DMS 273 (cell line): ENCODE measurements at regions not wholly inside any gene's neighbourhood (a gene's known extent, or its start where the extent isn't known, plus 50 kb on each side); places are given as distances from the start of the nearest gene placed in this dataset.

Experiments used
- DNase-seq: peaks from one replicate; lab custom pipeline; 2025; ENCODE audit not compliant: unreplicated experiment; lab: John Stamatoyannopoulos, UW

DNA sequence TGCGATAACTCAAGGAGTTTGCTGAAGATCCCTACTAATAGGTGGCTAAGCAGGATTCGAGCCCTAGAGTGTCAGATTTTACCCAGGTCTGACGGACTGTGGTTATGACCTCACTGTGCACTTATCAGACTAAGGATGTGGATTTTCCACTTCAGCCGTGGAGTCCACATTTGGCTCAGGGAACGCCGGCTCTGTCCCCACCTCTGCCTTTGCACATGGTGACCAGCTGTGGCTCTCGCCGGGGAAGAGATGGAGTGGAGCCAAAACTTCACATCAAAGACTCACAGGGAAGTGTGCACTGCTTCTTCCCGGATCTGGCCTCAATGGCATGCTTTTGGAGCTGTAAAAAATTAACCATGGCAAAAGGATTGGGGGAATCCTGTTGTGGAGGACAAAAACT lies 249.3 kb upstream of the APCDD1 start:
- DNase-seq: peak; percentile 32

DNA sequence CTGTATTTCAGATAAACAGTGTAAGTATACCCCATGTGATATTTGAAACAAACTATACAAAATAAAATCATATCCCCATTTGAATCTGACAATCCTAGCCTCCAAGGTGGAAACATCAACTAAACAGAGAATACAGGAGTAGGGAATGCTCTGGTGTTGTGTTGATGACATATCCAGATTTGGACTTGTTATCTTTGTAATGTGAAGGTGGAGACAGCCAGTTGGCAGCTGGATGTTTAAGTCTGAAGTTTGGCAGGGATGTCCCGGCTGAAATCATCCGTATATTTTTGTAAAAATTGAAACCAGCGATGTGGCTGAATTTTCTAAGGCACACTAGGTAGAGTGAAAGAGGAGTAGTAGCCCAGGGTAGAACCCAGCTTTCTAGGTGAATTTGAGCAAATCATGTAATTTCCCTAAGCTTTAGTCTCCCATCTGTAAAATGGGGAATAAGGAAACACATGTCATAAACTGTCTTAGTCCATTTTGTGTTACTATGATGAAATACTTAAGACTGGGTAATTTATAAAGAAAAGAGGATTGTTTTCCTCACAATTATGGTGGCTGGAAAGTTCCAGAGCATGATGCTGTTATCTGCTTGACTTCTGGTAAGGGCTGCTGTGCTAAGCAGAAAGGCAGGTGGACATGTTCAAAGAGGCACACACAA lies 246.6 kb upstream of the APCDD1 start:
- no peak for DNase-seq

DNA sequence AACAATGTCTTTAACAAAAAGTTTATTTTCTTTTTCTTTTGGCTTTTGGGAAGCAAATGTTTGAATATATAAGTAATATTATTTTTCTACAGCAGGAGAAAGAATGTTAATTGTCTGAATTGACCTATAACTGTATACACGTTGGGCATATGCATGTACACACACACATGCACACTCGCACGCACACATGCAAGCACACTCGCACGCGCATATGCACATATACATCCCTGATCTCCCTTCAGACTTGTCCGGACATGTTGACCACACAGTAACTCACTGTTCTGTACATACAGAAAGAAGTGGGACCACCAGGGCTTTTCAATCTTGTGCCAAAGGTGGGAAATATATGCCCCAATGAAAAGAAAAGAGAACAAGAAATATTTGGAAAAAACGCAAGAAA lies 245.1 kb upstream of the APCDD1 start:
- no peak for DNase-seq

DNA sequence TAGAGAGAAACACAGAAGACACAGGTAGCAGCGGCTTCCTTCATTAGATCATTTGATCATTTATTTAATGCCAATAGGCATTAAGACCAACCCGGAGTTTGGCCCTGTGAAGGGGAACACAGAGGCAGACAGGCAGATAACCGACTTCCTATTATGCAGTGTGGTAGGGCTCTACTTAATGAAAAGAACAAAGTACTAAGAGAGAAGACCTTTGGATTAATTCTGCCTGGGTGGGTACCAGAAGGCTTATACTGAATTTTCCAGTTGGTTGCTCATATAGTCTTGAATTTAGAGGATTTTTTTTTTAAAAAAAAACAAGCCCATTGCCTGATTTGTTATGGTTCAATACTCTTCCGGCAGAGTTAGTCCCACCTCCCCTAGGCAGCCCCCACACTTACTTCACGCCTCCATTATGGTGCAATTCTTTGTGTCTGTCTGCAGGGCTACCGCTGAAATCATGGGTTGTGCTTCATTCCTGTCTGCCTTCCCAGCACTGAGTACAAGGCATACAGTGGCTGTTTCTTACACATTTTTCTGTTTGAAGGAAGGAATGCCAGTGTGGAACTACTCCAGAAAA lies 244.3 kb upstream of the APCDD1 start:
- no peak for DNase-seq

DNA sequence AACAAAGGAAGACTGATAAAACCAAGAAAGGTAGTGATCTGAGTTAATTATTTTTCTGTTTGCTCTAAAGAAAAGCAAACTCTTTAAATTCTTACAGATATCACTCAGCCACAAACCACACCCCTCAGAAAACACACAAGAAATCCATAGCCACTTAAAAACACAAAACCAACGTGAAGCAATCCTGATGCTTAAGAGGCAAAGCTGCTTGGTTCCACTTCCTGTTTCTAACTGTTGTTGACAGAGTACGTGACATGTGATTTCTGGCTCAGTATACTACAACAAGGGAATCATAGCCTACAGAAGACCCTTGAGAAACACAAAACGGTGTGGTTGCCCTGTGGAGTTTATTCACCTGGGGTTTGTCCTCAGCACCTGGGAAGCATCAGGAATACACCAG lies 240.9 kb upstream of the APCDD1 start:
- DNase-seq: no peak

DNA sequence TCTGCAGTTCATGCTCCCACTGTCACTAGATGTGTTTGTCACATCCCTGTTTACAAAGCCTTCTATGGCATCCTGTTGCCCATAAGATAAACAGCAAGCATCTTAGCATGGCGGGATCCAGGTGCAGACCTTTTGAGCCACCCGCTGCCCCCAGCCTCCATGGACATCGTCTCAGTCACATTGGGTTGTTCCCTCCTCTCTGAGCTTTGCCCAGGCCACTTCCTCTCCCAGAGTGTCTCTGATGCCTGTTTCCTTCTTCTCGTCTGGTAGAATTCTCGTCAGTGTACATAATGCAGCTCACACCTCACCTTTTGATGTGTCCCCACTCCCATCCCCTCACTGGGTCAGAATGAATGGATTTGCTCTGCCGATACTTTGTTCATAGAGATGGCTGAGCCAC lies 239.0 kb upstream of the APCDD1 start:
- DNase-seq: no peak

DNA sequence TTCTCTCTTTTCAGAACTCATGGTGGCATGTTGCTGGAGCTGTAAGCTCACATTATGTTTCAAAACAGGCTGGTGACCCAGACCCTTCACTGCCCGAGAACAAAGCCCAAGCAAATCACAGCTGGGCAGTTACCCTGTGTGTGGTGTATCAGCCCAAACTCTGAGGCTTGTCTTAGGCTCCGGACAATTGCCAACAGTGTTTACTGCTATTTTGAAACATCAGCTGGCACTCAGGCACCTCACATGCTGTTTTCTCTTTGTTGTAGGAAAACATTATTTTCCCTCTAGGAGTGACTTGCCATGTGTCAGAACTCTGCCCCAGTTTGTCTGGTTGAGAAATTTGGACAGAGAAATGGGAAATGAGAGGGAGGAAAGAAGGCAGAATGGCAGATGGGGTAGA lies 237.6 kb upstream of the APCDD1 start:
- DNase-seq: no peak

DNA sequence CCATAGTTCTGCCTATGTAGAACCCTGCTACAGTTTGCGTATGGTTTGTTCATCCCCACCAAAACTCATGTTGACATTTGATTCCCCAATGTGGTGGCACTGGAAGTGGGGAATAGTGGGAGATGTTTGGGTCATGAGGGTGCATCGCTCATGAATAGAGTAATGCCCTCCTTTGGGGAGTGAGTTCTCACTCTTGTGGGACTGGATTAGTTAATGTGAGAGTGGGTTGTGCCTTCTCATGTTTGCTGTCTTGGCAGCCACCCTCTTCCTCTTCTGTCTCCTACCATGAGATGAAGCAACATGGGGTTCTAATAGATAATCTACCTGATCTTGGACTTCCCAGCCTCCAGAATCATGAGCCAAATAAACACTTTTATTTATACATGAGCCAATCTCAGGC lies 237.2 kb upstream of the APCDD1 start:
- no peak for DNase-seq

DNA sequence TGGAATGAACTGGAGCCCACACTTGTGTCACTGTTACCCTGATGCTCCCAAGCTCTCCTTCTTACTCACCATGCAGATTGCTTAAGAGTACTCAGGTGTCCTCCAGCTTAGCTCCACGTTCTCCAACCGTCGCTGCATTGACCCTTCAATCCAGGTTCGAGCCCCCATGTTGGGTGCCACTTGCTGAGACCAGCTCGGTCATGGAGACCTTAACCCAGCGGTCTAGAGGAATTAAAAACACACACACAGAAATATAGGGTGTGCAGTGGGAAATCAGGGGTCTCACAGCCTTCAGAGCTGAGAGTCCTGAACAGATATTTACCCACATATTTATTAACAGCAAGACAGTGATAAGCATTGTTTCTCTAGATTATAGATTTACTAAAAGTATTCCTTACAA lies 229.1 kb upstream of the APCDD1 start:
- DNase-seq: no peak

DNA sequence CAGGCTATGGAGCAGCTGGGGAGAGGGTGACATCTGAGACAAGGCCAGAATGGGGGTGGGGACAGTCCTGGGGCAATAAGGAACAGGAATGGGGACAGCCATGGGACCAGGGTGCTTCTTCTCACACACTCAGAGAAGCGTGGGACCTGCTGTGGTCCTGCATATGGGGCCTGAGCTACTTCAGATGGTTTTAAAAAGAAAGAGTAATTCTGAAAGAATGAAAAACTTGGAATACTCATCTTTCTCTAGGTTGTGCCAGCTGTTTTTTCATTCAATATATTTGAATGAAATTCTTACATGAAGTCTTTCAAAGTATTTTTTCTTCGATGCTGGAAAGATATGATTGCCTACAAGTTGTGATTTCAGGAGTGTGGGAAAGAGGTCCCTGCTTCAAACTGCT lies 227.5 kb upstream of the APCDD1 start:
- DNase-seq: no peak

DNA sequence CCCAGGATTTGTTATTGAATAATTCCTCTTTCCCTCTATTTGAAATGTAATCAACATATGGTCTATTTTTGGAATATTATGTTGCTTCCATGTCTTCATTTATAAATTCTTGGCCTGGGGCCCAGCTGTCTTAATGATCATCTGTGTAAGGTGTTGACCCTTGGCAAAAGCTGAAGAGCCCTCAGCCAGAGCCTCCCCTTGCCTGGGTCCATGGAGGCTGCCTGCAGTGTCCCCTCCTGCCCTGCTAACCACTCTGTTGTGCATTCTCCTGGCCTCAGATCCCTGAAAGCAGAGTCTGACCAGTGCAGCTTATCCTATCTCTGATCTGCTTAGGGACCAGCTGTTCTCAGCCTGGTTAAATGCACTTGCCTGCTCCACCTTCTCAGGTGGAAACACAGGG lies 226.1 kb upstream of the APCDD1 start:
- peak; percentile 15 for DNase-seq

DNA sequence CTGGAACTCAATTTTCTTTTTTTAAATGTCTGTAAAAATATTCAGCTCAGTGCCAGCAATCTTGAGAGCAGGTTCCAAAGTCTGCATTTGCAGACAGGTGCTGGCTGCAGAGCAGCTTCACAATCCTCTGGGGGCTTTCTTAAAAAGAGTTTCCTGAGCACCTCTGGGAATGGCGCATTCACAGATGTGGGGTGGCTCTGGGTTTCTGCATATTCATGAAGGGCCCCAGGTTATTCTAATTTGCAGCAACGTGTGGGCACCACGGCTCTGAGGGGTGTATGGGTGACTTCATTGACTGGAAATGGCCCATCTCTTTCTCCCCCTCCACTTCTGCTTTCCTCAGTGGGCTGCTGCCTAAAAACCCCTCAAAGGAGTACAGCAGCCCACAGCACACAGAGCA lies 225.0 kb upstream of the APCDD1 start:
- DNase-seq: no peak

DNA sequence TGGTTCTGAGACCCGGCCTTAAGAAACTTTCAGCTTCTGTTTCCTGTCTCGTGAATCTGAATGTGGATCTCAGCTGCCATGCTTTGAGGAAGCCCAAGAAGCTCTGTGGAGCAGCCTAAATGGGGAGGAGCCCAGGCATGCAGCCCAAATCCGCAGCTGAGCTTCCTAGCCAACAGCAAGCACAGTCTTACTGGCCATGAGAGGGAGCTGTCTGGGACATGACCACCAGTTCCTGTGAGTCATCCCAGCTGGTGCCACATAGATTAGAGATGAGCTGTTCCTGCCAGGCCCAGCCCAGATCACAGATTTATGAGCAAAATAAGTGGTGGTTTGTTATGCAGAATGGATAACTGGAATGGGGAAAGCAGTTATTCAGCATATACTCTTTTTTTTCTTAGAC lies 224.4 kb upstream of the APCDD1 start:
- DNase-seq: peak; percentile 41

DNA sequence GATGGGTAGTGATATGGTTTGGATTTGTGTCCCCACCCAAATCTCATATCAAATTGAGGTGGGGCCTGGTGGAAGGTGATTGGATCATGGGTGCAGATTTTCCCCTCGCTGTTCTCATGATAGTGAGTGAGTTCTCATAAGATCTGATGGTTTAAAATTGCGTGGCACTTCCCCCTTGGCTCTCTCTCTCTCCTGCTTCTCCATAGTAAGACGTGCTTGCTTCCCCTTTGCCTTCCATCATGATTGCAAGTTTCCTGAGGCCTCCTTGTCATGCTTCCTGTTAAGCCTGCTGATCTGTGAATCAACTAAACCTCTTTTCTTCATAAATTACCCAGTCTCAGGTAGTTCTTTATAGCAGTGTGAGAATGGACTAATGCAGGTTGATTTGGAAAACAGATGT lies 223.2 kb upstream of the APCDD1 start:
- no peak for DNase-seq

DNA sequence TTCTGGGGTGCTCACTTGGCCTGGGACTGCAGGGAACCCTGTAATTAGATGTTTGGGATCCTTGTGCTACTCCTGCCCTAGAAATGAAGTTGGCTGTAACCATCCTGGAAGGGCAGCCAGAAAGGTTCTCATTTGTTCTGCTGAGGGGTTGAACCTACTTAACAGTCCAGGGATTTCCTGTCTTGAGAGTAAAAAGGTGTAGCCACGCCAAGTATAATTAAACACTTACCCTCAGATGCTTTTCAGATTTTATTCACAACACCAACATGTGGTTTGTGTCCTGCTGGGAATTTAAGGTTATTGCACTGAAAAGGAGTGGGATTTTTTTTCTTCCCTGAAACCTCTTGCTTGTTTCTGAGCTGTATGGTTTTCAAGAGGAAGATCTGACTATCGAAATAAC lies 222.4 kb upstream of the APCDD1 start:
- no peak for DNase-seq

DNA sequence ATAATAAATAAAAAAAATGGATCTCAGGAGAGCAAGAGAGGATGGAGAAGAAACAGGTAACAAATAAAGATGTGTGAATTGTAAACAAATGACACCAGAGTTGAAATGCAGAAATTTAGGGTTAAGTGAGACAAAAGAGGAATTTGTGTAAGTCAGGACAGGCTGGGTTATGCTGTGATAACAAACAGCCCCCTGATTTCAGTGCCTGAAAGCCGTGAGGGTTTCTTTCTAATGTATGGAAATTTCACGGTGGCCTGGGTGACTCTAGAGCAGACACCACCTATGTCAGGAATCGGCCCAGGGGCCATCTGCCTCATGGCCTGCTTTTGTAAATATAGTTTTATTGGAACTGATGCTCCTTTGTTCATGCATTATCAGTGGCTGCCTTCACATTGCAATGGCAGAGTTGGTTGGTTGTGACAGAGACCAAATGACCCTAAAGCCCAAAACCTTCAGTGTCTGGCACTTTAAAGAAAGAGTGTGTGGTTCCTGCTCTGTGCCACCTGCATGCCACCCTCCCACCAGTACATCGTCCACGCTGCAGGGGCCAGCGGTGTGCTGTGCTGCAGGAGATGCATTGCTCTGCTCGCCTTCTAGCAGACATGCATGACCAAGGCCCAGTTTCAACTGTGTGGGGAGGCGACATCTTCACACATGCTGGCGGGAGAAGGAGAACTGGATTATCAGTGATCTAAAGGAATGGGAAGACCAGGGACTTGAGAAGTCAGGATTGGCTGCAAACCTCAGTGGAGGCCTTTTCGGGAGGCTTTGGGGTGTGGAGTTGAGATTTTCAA lies 221.2 kb upstream of the APCDD1 start:
- no peak for DNase-seq

DNA sequence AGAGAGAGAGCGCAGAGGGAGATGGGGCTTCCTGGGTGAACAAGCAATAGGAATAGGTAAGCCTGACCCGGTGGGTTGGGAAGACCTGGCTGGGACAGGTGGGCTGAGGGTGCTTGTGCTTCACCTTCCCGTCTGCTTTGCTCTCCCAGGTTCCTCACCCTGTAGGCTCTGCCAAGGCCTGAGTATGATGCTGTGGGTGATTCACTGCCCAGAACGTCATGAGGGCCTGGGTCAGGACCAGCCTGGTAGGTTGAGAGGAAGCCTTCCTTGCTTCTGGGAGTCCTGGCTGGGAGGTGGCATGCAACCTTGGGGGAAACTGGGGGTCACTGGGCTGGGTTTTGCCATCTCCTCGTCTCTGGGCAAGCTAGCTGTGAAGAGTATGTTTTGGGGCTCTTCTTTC lies 220.2 kb upstream of the APCDD1 start:
- no peak for DNase-seq

DNA sequence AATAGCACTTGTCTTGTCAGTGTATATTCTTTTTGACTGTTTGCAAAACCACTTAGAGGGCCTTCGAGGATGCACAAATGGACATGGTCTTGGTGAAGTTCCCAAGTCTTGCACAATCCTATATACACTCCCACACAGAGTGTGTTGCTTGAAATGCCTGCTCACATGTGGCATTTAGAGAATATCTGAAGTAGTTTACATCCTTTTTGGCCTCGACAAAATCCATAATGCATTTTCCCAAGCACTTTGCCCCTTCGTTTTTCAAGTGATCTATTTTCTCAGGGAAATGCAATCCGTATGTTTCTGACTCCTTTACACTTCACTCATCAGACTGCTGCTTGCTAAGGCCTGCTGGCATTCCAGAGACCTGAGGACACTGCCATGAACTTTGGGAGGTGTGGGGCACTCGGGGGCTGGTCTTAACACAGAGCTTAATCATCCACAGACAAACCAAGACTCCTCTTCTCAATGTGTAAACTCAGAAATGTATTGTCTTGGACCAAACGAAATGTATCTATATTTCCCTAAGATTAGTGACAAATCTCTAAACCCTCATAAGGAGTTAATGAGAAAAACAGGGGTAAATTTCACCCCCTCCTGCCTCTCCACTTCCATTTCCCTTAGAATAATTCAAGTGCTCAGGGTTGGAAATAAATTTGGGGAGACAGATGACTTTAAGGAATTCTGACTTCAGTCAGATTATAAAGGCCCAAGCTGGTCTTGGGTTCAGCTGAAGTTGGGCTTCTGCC lies 219.3 kb upstream of the APCDD1 start:
- DNase-seq: no peak

DNA sequence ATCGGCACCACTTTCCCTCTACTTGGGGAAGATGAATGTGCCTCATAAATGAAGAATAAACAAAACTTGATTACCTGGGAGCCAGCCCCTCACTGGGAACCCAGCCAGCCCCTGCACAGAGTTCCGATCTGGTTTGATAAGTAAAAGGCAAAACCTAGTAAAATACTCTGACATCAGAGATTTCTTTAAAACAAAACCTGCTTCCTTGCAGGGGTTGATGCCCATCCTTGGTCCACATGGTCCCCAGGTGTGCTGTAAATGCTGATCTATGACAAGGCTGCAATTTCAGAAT lies 218.8 kb upstream of the APCDD1 start:
- no peak for DNase-seq

DNA sequence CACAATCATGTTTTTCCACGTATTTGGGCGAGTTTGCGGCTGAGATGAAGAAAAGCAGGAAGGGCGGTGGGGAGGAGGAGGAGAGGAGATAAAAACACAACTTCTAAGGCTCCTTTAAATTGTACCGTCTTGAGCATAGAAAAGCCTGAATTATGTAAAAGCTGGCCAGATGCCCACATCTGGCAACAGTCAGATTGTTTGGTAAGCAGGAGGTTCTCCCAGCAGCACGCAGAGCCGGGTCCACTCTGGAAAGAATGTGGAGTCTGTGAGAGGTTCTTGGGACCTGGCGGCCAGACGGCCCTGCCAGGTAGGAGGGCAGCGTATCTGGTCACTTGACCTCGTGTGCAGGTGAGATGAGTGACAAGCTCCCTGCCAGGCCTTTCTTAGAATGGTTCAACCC lies 215.3 kb upstream of the APCDD1 start:
- no peak for DNase-seq

DNA sequence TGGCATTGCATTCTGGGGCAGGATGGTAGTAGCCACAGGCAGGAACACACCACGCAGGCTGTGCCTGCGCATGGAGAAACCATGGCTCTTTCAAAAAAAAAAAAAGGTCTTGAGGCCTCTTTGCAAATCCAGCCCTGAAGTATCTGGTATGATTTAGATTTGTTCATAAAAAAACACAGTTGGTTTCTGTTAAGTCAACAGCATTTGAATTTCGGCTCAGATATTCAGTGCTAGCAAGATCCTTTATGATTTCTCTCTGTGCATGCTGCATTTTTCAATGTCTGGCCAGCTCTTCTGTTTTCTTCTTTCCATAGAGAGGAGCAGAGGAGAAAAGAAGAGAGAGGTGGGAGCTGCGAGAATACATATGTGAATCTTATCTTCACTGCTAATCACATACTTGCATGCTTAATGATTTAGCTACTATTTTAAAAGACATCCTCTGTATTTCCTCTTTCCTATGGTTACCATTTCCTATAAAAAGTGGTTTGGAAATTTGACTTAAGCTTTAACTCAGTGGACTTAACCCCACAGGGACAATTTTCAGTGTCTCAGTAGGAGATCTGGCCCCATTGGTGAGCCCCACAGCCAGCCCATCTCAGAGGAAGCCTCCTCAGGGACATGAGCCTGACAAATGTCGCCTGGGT lies 214.3 kb upstream of the APCDD1 start:
- no peak for DNase-seq

DNA sequence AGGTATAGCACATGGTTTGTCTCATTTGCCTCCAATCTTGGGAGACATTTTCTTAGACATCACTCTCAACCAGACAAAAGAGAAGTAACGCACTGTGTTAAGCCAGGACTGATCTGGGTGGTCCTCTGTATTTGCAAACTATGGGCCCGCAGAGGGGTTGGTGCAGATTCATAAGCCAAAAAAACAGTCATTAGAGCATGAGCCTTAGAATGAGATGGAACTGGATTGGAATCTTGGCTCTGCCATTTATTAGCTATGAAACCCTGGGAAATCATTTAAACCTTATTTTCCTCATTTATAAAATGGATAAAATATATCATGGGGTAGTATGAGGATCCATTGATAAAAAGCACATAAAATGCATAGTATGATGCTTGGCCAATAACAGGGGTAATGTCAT lies 213.5 kb upstream of the APCDD1 start:
- no peak for DNase-seq
